A673 (cell line): ENCODE measurements at regions not wholly inside any gene's neighbourhood (a gene's known extent, or its start where the extent isn't known, plus 50 kb on each side); places are given as distances from the start of the nearest gene placed in this dataset.

Source experiments
- BruUV-seq: library from RNA; stranded (reverse); fragments of 400-500 nt; replicated peaks from 2 replicates; lab custom pipeline; 2021; lab: Mats Ljungman, UMichigan
- CTCF ChIA-PET: fragments of 300-600 bp; sonication (Branson Sonifier 250); formaldehyde crosslinking; loops from one replicate; lab custom pipeline; 2022; ENCODE audit warnings: antibody characterized with exemption; lab: Charles Lee
- POLR2A ChIA-PET: fragments of 300-600 bp; sonication (Branson Sonifier 250); formaldehyde crosslinking; loops from one replicate; lab custom pipeline; 2022; ENCODE audit warnings: antibody characterized with exemption; ENCODE audit not compliant: low non-redundant PET; lab: Charles Lee
- DNase-seq: peaks from one replicate; pipeline ENCODE4 v3.0.0-alpha.2; 2015; ENCODE audit warnings: low spot score
- H3K27ac ChIP-seq: fragments of 200-600 bp; sonication (generic); 2 replicates; pipeline ENCODE4 v1.5.1; 2016; ENCODE audit warnings: mixed run types, low read depth, mild to moderate bottlenecking, mixed read lengths, antibody characterized with exemption, low read length; ENCODE audit not compliant: poor library complexity, severe bottlenecking
- H3K27me3 ChIP-seq: fragments of 200-600 bp; sonication (generic); replicated peaks from 2 replicates; pipeline ENCODE4 v1.6.1; 2017; ENCODE audit warnings: mixed run types, low read depth, mild to moderate bottlenecking, mixed read lengths, antibody characterized with exemption, low read length; ENCODE audit not compliant: insufficient read depth, poor library complexity
- H3K36me3 ChIP-seq: fragments of 200-600 bp; sonication (generic); 2 replicates; pipeline ENCODE4 v1.6.1; 2016; ENCODE audit warnings: mixed run types, mild to moderate bottlenecking, mixed read lengths, antibody characterized with exemption, low read length; ENCODE audit not compliant: insufficient read depth, poor library complexity, severe bottlenecking
- H3K4me1 ChIP-seq: fragments of 200-600 bp; sonication (generic); 2 replicates; pipeline ENCODE4 v1.6.1; 2017; ENCODE audit warnings: mixed run types, mild to moderate bottlenecking, mixed read lengths, antibody characterized with exemption, low read length; ENCODE audit not compliant: insufficient read depth, poor library complexity, severe bottlenecking
- H3K4me3 ChIP-seq: fragments of 200-600 bp; sonication (generic); 2 replicates; pipeline ENCODE4 v1.5.1; 2016; ENCODE audit warnings: low read depth, mixed run types, mild to moderate bottlenecking, mixed read lengths, low read length; ENCODE audit not compliant: poor library complexity, severe bottlenecking
- H3K9me3 ChIP-seq: fragments of 200-600 bp; sonication (generic); 2 replicates; pipeline ENCODE4 v1.6.1; 2016; ENCODE audit warnings: mixed run types, low read depth, mild to moderate bottlenecking, mixed read lengths, antibody characterized with exemption, low read length; ENCODE audit not compliant: poor library complexity, severe bottlenecking
- CTCF ChIP-seq: fragments of 300-800, 200-600 bp; sonication (generic); conservative IDR thresholded peaks from 2 replicates; pipeline ENCODE4 v1.5.1; 2017; ENCODE audit warnings: low read depth, mild to moderate bottlenecking, antibody characterized with exemption, low read length, moderate library complexity, mixed read lengths
- EZH2 ChIP-seq: fragments of 200-600 bp; sonication (generic); IDR thresholded peaks from 2 replicates; pipeline ENCODE4 v1.6.1; 2017; ENCODE audit warnings: borderline replicate concordance, low read depth, mild to moderate bottlenecking, mixed read lengths, antibody characterized with exemption, low read length; ENCODE audit not compliant: poor library complexity, severe bottlenecking
- intact Hi-C: fragments of 100-400 bp; cut with micrococcal nuclease; formaldehyde crosslinking; loops from one replicate; pipeline ENCODE4 v1.10.0; 2022; ENCODE audit not compliant: unreplicated experiment

GRCh38 chr22:48218889-48219420, 1456.5 kb downstream of the TBC1D22A start:
- Histone ChIP-seq H3K27ac (no peak overlapping the region), H3K4me3 (no peak overlapping the region), H3K27me3 (peaks cover 41% of the 10 kb centered on the region), H3K36me3 (no peaks in the 10 kb centered on the region), H3K9me3 (no peaks in the 10 kb centered on the region), H3K4me1 (no peaks in the 10 kb centered on the region)
- TF ChIP-seq CTCF (no peak), EZH2 (no peak)
- intact Hi-C loops, result no loop called here
- BruUV-seq, result no TSS peak
- CTCF ChIA-PET, result no interaction called here
- POLR2A ChIA-PET, result no interaction called here
- no peak for DNase-seq

- intact Hi-C loops, result no loop called here
- no peak for DNase-seq
- H3K4me3 ChIP-seq, result no peak overlapping the region
- H3K9me3 ChIP-seq, result no peaks in the 10 kb centered on the region
- ChIA-PET POLR2A (no interaction called here), CTCF (no interaction called here)
- peaks cover 41% of the 10 kb centered on the region for H3K27me3 ChIP-seq
- no peaks in the 10 kb centered on the region for H3K4me1 ChIP-seq
- no peaks in the 10 kb centered on the region for H3K36me3 ChIP-seq
- TF ChIP-seq EZH2, result no peak
- no peak for TF ChIP-seq CTCF
- BruUV-seq, result no TSS peak
- H3K27ac ChIP-seq, result no peak overlapping the region
Observed at GRCh38 chr22:48217596-48217995, 1455.1 kb downstream of the TBC1D22A start.

- no TSS peak for BruUV-seq
- CTCF ChIA-PET, result no interaction called here
- Histone ChIP-seq H3K27me3 (peaks cover 33% of the 10 kb centered on the region), H3K27ac (no peak overlapping the region), H3K9me3 (no peaks in the 10 kb centered on the region), H3K4me1 (no peaks in the 10 kb centered on the region), H3K4me3 (no peak overlapping the region), H3K36me3 (no peaks in the 10 kb centered on the region)
- no peak for DNase-seq
- no peak for TF ChIP-seq EZH2
- no peak for TF ChIP-seq CTCF
- intact Hi-C loops, result no loop called here
- POLR2A ChIA-PET, result no interaction called here
Observed at GRCh38 chr22:48212727-48213126, 1450.3 kb downstream of the TBC1D22A start.
